D721Med (cell line): ENCODE measurements at regions not wholly inside any gene's neighbourhood (a gene's known extent, or its start where the extent isn't known, plus 50 kb on each side); places are given as distances from the start of the nearest gene placed in this dataset.

Experiments used
- DNase-seq: peaks from one replicate; pipeline ENCODE4 v3.0.0; 2011; ENCODE audit warnings: low spot score; ENCODE audit not compliant: insufficient read length
- FAIRE-seq: peaks from 2 replicates; lab custom pipeline; 2011; peaks lifted over from hg19 to GRCh38; lab: Jason Lieb, UNC
- CTCF ChIP-seq: IDR thresholded peaks from 2 replicates; pipeline ENCODE4 v1.5.1; 2012; ENCODE audit warnings: mild to moderate bottlenecking, control low read depth; ENCODE audit not compliant: insufficient read depth; ENCODE audit errors: missing control alignments

GRCh38 chr14:29222671-29223268 lies 456.2 kb downstream of the FOXG1 start:
- DNase-seq (no peak), FAIRE-seq (peak; percentile 94)
- TF ChIP-seq CTCF: peak; percentile 88

GRCh38 chr14:29223947-29224346 lies 457.4 kb downstream of the FOXG1 start:
- no peak for TF ChIP-seq CTCF
- DNase-seq (no peak), FAIRE-seq (peak; percentile 29)

- FAIRE-seq (no peak), DNase-seq (no peak)
- TF ChIP-seq CTCF: no peak
Observed at GRCh38 chr14:29227631-29228030, 461.0 kb downstream of the FOXG1 start.

- FAIRE-seq (no peak), DNase-seq (no peak)
- TF ChIP-seq CTCF: no peak
Observed at GRCh38 chr14:29232153-29232552, 465.6 kb downstream of the FOXG1 start.

- DNase-seq (no peak), FAIRE-seq (no peak)
- TF ChIP-seq CTCF: no peak
Observed at GRCh38 chr14:29232711-29233110, 466.1 kb downstream of the FOXG1 start.

- no peak for TF ChIP-seq CTCF
- no peak for DNase-seq
- no peak for FAIRE-seq
Observed at GRCh38 chr14:29233188-29233587, 466.6 kb downstream of the FOXG1 start.

- no peak for TF ChIP-seq CTCF
- DNase-seq: no peak
- no peak for FAIRE-seq
Observed at GRCh38 chr14:29235991-29236390, 469.4 kb downstream of the FOXG1 start.
